ENCODE measurements at regions not wholly inside any gene's neighbourhood (a gene's known extent, or its start where the extent isn't known, plus 50 kb on each side); places are given as distances from the start of the nearest gene placed in this dataset.
"Not testable (repeated sequence)": the region's sequence is repeated elsewhere in the genome, so short reads cannot be mapped to it uniquely, and the experiment has no call there.

DNA sequence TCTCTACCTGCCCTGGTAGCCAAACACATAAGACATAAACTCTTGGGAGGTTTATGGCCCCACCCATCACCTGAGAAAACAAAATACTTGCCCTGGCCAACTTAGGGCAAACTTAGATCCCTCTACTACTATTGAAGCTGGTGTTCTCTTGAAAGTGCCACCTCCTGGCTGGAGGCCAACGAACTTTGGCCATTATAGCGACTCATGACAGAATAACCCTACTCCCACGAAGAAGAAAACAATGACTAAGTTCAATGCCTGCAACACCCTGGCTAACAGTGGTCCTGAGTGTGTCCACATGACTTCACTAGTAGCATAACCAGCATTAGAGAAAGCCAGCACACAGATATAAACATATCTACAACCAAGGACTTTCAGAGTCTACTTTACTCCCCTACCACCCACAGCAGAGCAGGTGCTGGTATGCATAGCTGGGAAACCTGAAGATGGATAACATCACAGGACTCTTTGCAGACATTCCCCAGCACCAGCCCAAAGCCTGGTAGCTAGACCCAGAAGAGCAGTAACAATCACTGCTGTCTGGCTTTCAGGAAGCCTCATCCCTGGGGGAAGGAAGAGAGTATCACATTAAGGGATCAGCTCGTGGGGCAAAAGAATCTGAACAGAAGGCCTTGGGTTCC lies 81.0 kb downstream of the SLC30A10 start:
- H3K27ac ChIP-seq (ENCODE audit: insufficient read depth, low read length) = no peak overlapping the region
- no peaks in the 10 kb centered on the region for H3K36me3 ChIP-seq (ENCODE audit: control insufficient read depth, insufficient read depth, low read length)
- no peak overlapping the region for H2AFZ ChIP-seq (ENCODE audit: low read length)
- TF ChIP-seq, protein P1, sequence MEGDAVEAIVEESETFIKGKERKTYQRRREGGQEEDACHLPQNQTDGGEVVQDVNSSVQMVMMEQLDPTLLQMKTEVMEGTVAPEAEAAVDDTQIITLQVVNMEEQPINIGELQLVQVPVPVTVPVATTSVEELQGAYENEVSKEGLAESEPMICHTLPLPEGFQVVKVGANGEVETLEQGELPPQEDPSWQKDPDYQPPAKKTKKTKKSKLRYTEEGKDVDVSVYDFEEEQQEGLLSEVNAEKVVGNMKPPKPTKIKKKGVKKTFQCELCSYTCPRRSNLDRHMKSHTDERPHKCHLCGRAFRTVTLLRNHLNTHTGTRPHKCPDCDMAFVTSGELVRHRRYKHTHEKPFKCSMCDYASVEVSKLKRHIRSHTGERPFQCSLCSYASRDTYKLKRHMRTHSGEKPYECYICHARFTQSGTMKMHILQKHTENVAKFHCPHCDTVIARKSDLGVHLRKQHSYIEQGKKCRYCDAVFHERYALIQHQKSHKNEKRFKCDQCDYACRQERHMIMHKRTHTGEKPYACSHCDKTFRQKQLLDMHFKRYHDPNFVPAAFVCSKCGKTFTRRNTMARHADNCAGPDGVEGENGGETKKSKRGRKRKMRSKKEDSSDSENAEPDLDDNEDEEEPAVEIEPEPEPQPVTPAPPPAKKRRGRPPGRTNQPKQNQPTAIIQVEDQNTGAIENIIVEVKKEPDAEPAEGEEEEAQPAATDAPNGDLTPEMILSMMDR (conservative IDR thresholded peaks at IDR 0.05 in 1 of 2, IDR thresholded peaks at IDR 0.05 in 1 of 2; ENCODE audit: low read depth in 1 of 2, low read length in 2 of 2) = no peak
- TF ChIP-seq EZH2 (IDR thresholded peaks at IDR 0.05; ENCODE audit: low read length, missing control alignments) = no peak
- H3K4me2 ChIP-seq (ENCODE audit: extremely low read depth, insufficient read depth, low read length) = no peak overlapping the region
- H3K9me3 ChIP-seq (ENCODE audit: control insufficient read depth, insufficient read depth, low read depth, low read length) = no peaks in the 10 kb centered on the region
- no peak overlapping the region for H3K9ac ChIP-seq (ENCODE audit: insufficient read depth, low read length)
- H3K27me3 ChIP-seq (ENCODE audit: control insufficient read depth, insufficient read depth, low read length) = no peaks in the 10 kb centered on the region
- DNase-seq (ENCODE audit: low read depth in 2 of 2) = no peak
- no peaks in the 10 kb centered on the region for H4K20me1 ChIP-seq (ENCODE audit: control insufficient read depth, extremely low read depth, insufficient read depth, low read length)
- no peaks in the 10 kb centered on the region for H3K4me1 ChIP-seq (ENCODE audit: control insufficient read depth, extremely low read depth, insufficient read depth, low read length)
- H3K79me2 ChIP-seq (ENCODE audit: control insufficient read depth, insufficient read depth, low read length) = no peaks in the 10 kb centered on the region
- no peak overlapping the region for H3K4me3 ChIP-seq (replicated peaks in 1 of 4; ENCODE audit: control extremely low read depth in 1 of 4, insufficient read depth in 1 of 4, low read depth in 3 of 4, low read length in 4 of 4)

DNA sequence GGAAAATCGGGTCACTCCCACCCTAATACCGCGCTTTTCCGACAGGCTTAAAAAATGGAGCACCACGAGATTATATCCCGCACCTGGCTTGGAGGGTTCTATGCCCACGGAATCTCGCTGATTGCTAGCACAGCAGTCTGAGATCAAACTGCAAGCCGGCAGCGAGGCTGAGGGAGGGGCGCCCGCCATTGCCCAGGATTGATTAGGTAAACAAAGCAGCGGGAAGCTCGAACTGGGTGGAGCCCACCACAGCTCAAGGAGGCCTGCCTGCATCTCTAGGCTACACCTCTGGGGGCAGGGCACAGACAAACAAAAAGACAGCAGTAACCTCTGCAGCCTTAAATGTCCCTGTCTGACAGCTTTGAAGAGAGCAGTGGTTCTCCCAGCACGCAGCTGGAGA lies 88.8 kb downstream of the SLC30A10 start:
- not testable (repeated sequence) for H3K4me1 ChIP-seq (ENCODE audit: control insufficient read depth, extremely low read depth, insufficient read depth, low read length); H3K4me2 ChIP-seq (ENCODE audit: extremely low read depth, insufficient read depth, low read length); H3K27ac ChIP-seq (ENCODE audit: insufficient read depth, low read length); H3K9ac ChIP-seq (ENCODE audit: insufficient read depth, low read length); H3K9me3 ChIP-seq (ENCODE audit: control insufficient read depth, insufficient read depth, low read depth, low read length); H3K4me3 ChIP-seq (replicated peaks in 1 of 4; ENCODE audit: control extremely low read depth in 1 of 4, insufficient read depth in 1 of 4, low read depth in 3 of 4, low read length in 4 of 4); H3K36me3 ChIP-seq (ENCODE audit: control insufficient read depth, insufficient read depth, low read length); H3K27me3 ChIP-seq (ENCODE audit: control insufficient read depth, insufficient read depth, low read length); H3K79me2 ChIP-seq (ENCODE audit: control insufficient read depth, insufficient read depth, low read length); H2AFZ ChIP-seq (ENCODE audit: low read length); DNase-seq (ENCODE audit: low read depth in 2 of 2); H4K20me1 ChIP-seq (ENCODE audit: control insufficient read depth, extremely low read depth, insufficient read depth, low read length)

DNA sequence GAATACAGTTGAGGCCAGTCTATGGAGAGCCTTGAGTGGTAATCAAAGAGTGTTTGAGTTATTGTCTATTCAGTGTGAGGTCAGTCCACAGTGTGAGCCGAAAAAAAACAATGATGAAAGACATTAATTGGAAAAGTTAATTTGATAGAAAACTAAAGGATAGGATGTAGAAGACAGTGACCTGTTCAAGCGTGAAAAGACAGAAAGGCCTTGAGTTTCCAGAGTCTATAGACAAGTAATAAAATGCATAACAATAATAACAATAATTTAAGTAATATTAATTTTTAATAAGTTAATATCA lies 90.4 kb downstream of the SLC30A10 start:
- Histone ChIP-seq H3K9me3 (ENCODE audit: control insufficient read depth, insufficient read depth, low read depth, low read length) (no peaks in the 10 kb centered on the region), H3K36me3 (ENCODE audit: control insufficient read depth, insufficient read depth, low read length) (no peaks in the 10 kb centered on the region), H4K20me1 (ENCODE audit: control insufficient read depth, extremely low read depth, insufficient read depth, low read length) (no peaks in the 10 kb centered on the region), H3K27ac (ENCODE audit: insufficient read depth, low read length) (no peak overlapping the region), H2AFZ (ENCODE audit: low read length) (no peak overlapping the region), H3K4me2 (ENCODE audit: extremely low read depth, insufficient read depth, low read length) (no peak overlapping the region), H3K9ac (ENCODE audit: insufficient read depth, low read length) (no peak overlapping the region), H3K79me2 (ENCODE audit: control insufficient read depth, insufficient read depth, low read length) (no peaks in the 10 kb centered on the region), H3K27me3 (ENCODE audit: control insufficient read depth, insufficient read depth, low read length) (peaks cover 4% of the 10 kb centered on the region), H3K4me1 (ENCODE audit: control insufficient read depth, extremely low read depth, insufficient read depth, low read length) (no peaks in the 10 kb centered on the region), H3K4me3 (replicated peaks in 1 of 4; ENCODE audit: control extremely low read depth in 1 of 4, insufficient read depth in 1 of 4, low read depth in 3 of 4, low read length in 4 of 4) (no peak overlapping the region)
- TF ChIP-seq EZH2 (IDR thresholded peaks at IDR 0.05; ENCODE audit: low read length, missing control alignments) = no peak
- TF ChIP-seq, protein P1 (conservative IDR thresholded peaks at IDR 0.05 in 1 of 2, IDR thresholded peaks at IDR 0.05 in 1 of 2; ENCODE audit: low read depth in 1 of 2, low read length in 2 of 2) = no peak
- DNase-seq (ENCODE audit: low read depth in 2 of 2) = no peak
